ENCODE measurements at regions not wholly inside any gene's neighbourhood (a gene's known extent, or its start where the extent isn't known, plus 50 kb on each side); places are given as distances from the start of the nearest gene placed in this dataset.

DNA sequence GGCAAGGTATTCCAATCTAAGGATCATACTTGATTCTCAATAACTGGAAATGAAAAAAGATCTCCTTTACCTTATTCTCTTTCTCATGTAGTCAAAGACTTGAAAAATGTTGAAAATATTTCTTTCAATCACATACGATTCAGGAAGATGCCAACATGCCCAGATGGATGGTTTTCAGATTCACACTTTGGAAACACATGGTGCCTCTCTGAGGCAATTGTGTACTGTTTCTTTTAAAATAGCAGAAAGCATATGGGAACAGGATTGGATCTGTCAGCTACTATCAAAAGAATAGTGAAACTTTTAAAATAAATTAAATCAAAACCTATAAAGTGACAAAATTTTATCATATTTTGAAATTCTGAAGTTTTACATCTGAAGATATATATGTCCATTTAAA, 222.4 kb downstream of the SPRY2 start:
- TF ChIP-seq POLR2A (IDR thresholded peaks at IDR 0.05) (no peak), POLR2AphosphoS5 (IDR thresholded peaks at IDR 0.05) (no peak)
- TF ChIP-seq, protein P1, sequence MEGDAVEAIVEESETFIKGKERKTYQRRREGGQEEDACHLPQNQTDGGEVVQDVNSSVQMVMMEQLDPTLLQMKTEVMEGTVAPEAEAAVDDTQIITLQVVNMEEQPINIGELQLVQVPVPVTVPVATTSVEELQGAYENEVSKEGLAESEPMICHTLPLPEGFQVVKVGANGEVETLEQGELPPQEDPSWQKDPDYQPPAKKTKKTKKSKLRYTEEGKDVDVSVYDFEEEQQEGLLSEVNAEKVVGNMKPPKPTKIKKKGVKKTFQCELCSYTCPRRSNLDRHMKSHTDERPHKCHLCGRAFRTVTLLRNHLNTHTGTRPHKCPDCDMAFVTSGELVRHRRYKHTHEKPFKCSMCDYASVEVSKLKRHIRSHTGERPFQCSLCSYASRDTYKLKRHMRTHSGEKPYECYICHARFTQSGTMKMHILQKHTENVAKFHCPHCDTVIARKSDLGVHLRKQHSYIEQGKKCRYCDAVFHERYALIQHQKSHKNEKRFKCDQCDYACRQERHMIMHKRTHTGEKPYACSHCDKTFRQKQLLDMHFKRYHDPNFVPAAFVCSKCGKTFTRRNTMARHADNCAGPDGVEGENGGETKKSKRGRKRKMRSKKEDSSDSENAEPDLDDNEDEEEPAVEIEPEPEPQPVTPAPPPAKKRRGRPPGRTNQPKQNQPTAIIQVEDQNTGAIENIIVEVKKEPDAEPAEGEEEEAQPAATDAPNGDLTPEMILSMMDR (IDR thresholded peaks at IDR 0.05): no peak
- no peaks in the 10 kb centered on the region for H3K27me3 ChIP-seq
- DNase-seq (ENCODE audit: low spot score in 2 of 2): no peak

DNA sequence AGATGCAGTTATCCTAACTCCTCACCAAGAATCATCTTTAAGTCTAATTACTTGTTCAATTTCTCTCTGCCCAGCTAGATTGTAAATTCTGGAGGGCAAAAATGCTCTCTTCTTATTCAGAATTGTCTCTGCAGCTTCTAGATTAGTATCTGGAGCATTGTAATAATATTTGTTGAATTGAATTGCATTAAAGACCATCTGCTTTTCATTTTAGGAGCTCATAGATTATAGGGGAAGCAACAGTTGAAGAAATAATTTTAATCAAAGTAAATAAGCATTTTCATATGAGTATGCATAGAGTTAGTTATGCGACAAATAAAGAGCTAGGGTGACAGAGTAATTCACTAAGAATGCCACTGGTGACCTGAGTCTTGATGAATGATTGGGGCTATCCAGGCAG, 222.8 kb downstream of the SPRY2 start:
- Histone ChIP-seq H3K36me3 (no peaks in the 10 kb centered on the region), H3K4me3 (no peak overlapping the region), H3K27me3 (no peaks in the 10 kb centered on the region), H3K27ac (no peak overlapping the region), H3K9me3 (no peaks in the 10 kb centered on the region), H3K4me1 (no peaks in the 10 kb centered on the region)
- TF ChIP-seq, protein P1 (IDR thresholded peaks at IDR 0.05): no peak
- TF ChIP-seq POLR2A (IDR thresholded peaks at IDR 0.05): no peak
- TF ChIP-seq POLR2AphosphoS5 (IDR thresholded peaks at IDR 0.05): no peak
- intact Hi-C loops (cut with DNase I; ENCODE audit: low total_unique reads): no loop called here
- DNase-seq (ENCODE audit: low spot score in 2 of 2): no peak

More for the DNA sequence above, 222.4 kb downstream of the SPRY2 start:
- Histone ChIP-seq H3K36me3 (no peaks in the 10 kb centered on the region), H3K4me3 (no peak overlapping the region), H3K27ac (no peak overlapping the region), H3K4me1 (no peaks in the 10 kb centered on the region), H3K9me3 (no peaks in the 10 kb centered on the region)
- intact Hi-C loops (cut with DNase I; ENCODE audit: low total_unique reads): no loop called here

DNA sequence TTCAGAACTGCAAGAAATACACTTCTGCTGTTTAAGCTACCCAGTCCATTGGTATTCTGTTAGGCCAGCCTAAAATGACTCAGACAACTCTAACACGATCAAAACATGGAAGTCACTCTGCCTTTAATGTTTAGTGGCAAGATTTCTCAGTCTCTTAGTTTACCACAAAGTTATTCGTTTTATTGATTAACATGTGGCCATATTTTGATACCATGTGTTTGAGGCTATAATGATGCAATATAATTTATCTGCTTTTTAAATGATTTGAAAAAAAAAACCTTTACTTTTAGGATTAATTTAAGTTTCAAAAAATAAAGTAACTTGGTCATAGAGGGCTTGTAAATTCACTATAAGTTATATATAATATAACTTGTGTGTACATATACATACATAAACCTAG, 223.4 kb downstream of the SPRY2 start:
- intact Hi-C loops (cut with DNase I; ENCODE audit: low total_unique reads): no loop called here
- TF ChIP-seq, protein P1 (IDR thresholded peaks at IDR 0.05): no peak
- TF ChIP-seq POLR2A (IDR thresholded peaks at IDR 0.05) (no peak), POLR2AphosphoS5 (IDR thresholded peaks at IDR 0.05) (no peak)
- no peaks in the 10 kb centered on the region for H3K9me3 ChIP-seq

DNA sequence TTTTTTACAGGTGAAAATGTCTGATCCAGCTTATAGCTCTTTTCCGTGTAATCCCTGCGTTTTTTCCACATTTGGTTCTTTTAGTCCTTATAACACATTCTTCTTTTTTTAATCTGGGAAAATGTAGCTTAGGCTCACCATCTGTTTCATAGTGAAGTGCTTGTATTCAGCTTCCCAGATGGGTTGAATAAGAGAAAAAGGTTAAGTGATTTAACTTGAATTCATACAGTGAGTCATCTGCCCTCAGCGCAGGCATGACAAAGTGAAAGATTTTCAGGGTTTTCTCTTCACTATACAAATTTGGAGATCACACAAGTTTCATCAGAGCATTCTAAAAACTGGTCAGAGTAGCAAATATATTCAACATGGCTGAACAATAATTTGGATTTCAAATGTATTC, 224.8 kb downstream of the SPRY2 start:
- intact Hi-C loops (cut with DNase I; ENCODE audit: low total_unique reads): no loop called here
- no peak overlapping the region for H3K4me3 ChIP-seq
- no peak for DNase-seq (ENCODE audit: low spot score in 2 of 2)
- H3K4me1 ChIP-seq: no peaks in the 10 kb centered on the region
- TF ChIP-seq, protein P1 (IDR thresholded peaks at IDR 0.05): no peak
- TF ChIP-seq POLR2AphosphoS5 (IDR thresholded peaks at IDR 0.05) (no peak), POLR2A (IDR thresholded peaks at IDR 0.05) (no peak)
- no peaks in the 10 kb centered on the region for H3K9me3 ChIP-seq
- no peaks in the 10 kb centered on the region for H3K36me3 ChIP-seq
- no peak overlapping the region for H3K27ac ChIP-seq
- H3K27me3 ChIP-seq: no peaks in the 10 kb centered on the region

More for the DNA sequence above, 223.4 kb downstream of the SPRY2 start:
- H3K27me3 ChIP-seq: no peaks in the 10 kb centered on the region
- H3K4me1 ChIP-seq: no peaks in the 10 kb centered on the region
- no peak overlapping the region for H3K4me3 ChIP-seq
- no peak for DNase-seq (ENCODE audit: low spot score in 2 of 2)
- no peaks in the 10 kb centered on the region for H3K36me3 ChIP-seq
- no peak overlapping the region for H3K27ac ChIP-seq

- TF ChIP-seq, protein P1 (IDR thresholded peaks at IDR 0.05): no peak
- TF ChIP-seq POLR2A (IDR thresholded peaks at IDR 0.05) (no peak), POLR2AphosphoS5 (IDR thresholded peaks at IDR 0.05) (no peak)
- no peak for DNase-seq (ENCODE audit: low spot score in 2 of 2)
- H3K27ac ChIP-seq: no peak overlapping the region
- H3K9me3 ChIP-seq: no peaks in the 10 kb centered on the region
- H3K27me3 ChIP-seq: no peaks in the 10 kb centered on the region
- no peaks in the 10 kb centered on the region for H3K4me1 ChIP-seq
- no peaks in the 10 kb centered on the region for H3K36me3 ChIP-seq
- H3K4me3 ChIP-seq: no peak overlapping the region
- intact Hi-C loops (cut with DNase I; ENCODE audit: low total_unique reads): no loop called here
Observed at GRCh38 chr13:80115616-80116015, 225.3 kb downstream of the SPRY2 start.

Data from breast epithelium (tissue), 4 donors.